Medulla oblongata (tissue), 1 donor: ENCODE measurements at regions not wholly inside any gene's neighbourhood (a gene's known extent, or its start where the extent isn't known, plus 50 kb on each side); places are given as distances from the start of the nearest gene placed in this dataset.
A peak's percentile ranks its signal among the peaks of the same experiment; 100 is the strongest.

Experiments used
- DNase-seq: peaks from one replicate; pipeline ENCODE4 v3.0.0-alpha.2; 2015; ENCODE audit errors: extremely low spot score

GRCh38 chr7:121525155-121525819 is 129.2 kb upstream of the FAM3C start:
- DNase-seq: no peak

GRCh38 chr7:121521711-121522400 is 125.7 kb upstream of the FAM3C start:
- DNase-seq: no peak

- no peak for DNase-seq
Measured at GRCh38 chr7:121520911-121521310, 124.8 kb upstream of the FAM3C start.

- DNase-seq: peak; percentile 26
Measured at GRCh38 chr7:121519548-121520521, 123.7 kb upstream of the FAM3C start.

- DNase-seq: no peak
Measured at GRCh38 chr7:121517591-121517990, 121.5 kb upstream of the FAM3C start.

- no peak for DNase-seq
Measured at GRCh38 chr7:121516821-121517220, 120.7 kb upstream of the FAM3C start.

- no peak for DNase-seq
Measured at GRCh38 chr7:121515630-121516401, 119.7 kb upstream of the FAM3C start.

- no peak for DNase-seq
Measured at GRCh38 chr7:121515229-121515628, 119.1 kb upstream of the FAM3C start.

- DNase-seq: no peak
Measured at GRCh38 chr7:121513105-121513504, 117.0 kb upstream of the FAM3C start.

- no peak for DNase-seq
Measured at GRCh38 chr7:121510858-121511482, 114.9 kb upstream of the FAM3C start.

- DNase-seq: no peak
Measured at GRCh38 chr7:121510302-121510701, 114.2 kb upstream of the FAM3C start.

- no peak for DNase-seq
Measured at GRCh38 chr7:121505540-121506182, 109.6 kb upstream of the FAM3C start.

GRCh38 chr7:121505021-121505420 is 108.9 kb upstream of the FAM3C start:
- no peak for DNase-seq

GRCh38 chr7:121504482-121504881 is 108.4 kb upstream of the FAM3C start:
- no peak for DNase-seq

- no peak for DNase-seq
Measured at GRCh38 chr7:121503730-121504129, 107.6 kb upstream of the FAM3C start.

GRCh38 chr7:121503039-121503438 is 106.9 kb upstream of the FAM3C start:
- no peak for DNase-seq

- DNase-seq: no peak
Measured at GRCh38 chr7:121501566-121501965, 105.5 kb upstream of the FAM3C start.

- no peak for DNase-seq
Measured at GRCh38 chr7:121500360-121501058, 104.4 kb upstream of the FAM3C start.

GRCh38 chr7:121499624-121500023 is 103.5 kb upstream of the FAM3C start:
- DNase-seq: no peak

GRCh38 chr7:121498816-121499215 is 102.7 kb upstream of the FAM3C start:
- DNase-seq: no peak
